K562 (cell line): ENCODE measurements at regions not wholly inside any gene's neighbourhood (a gene's known extent, or its start where the extent isn't known, plus 50 kb on each side); places are given as distances from the start of the nearest gene placed in this dataset.

Source experiments
- ATAC-seq: fragments of 200-7000 bp; cut with Tn5 transposase; 3 replicates; pipeline ENCODE4 v1.9.1; 2020; ENCODE audit warnings: moderate library complexity
- BruUV-seq: library from RNA; stranded (reverse); fragments of 400-500 nt; replicated peaks from 2 replicates; lab custom pipeline; 2021; lab: Mats Ljungman, UMichigan
- CTCF ChIA-PET: fragments of 300-600 bp; formaldehyde crosslinking; extraction: SDS; loops from one replicate; lab custom pipeline; 2021; ENCODE audit warnings: low intra/inter-chr PET ratio; lab: Yijun Ruan, JAX
- POLR2A ChIA-PET: fragments of 300-600, 350-650 bp; sonication (Branson Sonifier 250); formaldehyde crosslinking; extraction: SDS; loops from one replicate; lab custom pipeline; 2021; ENCODE audit warnings: antibody characterized with exemption, inconsistent platforms; lab: Yijun Ruan, JAX
- DNase-seq, 4 experiments: peaks; one replicate each; pipeline versions ENCODE4 v3.0.0 to v3.0.0-alpha.2; 2011 to 2018; ENCODE audit warnings: low spot score in 3 of 4, mixed read lengths in 3 of 4; ENCODE audit errors: extremely low read depth in 1 of 4
- FAIRE-seq: peaks from 2 replicates; lab custom pipeline; 2011; peaks lifted over from hg19 to GRCh38; lab: Jason Lieb, UNC
- H2AFZ ChIP-seq: 2 replicates; pipeline ENCODE4 v1.6.0; 2011; ENCODE audit warnings: low read depth, low read length, control low read depth, inconsistent platforms
- H3K27ac ChIP-seq: fragments of 200-600 bp; 3 replicates; pipeline ENCODE4 v1.8.0; 2011; ENCODE audit warnings: low read depth, mild to moderate bottlenecking, control low read depth, inconsistent platforms, low read length, moderate library complexity, mixed read lengths; ENCODE audit errors: extremely low read depth
- H3K27me3 ChIP-seq, 2 experiments: fragments of 300-600 bp in 1 of 2; 2 replicates in 1 of 2; 3 replicates in 1 of 2; pipeline versions ENCODE4 v1.6.0 to v1.8.0; 2011; ENCODE audit warnings: inconsistent platforms in 2 of 2, low read length in 2 of 2, mild to moderate bottlenecking in 1 of 2, mixed read lengths in 1 of 2, moderate library complexity in 1 of 2; ENCODE audit not compliant: control insufficient read depth in 2 of 2, insufficient read depth in 2 of 2
- H3K36me3 ChIP-seq: fragments of 300-600 bp; 3 replicates; pipeline ENCODE4 v1.8.0; 2011; ENCODE audit warnings: mild to moderate bottlenecking, low read length, inconsistent platforms; ENCODE audit not compliant: control insufficient read depth, insufficient read depth
- H3K4me1 ChIP-seq, 2 experiments: fragments of 200-600 bp in 1 of 2; replicated peaks in 1 of 2; 2 replicates in 1 of 2; 3 replicates in 1 of 2; pipeline versions ENCODE4 v1.5.1 to v1.8.0; 2011; ENCODE audit warnings: inconsistent platforms in 2 of 2, low read length in 2 of 2, mild to moderate bottlenecking in 1 of 2, mixed read lengths in 1 of 2, moderate library complexity in 1 of 2; ENCODE audit not compliant: control insufficient read depth in 2 of 2, insufficient read depth in 2 of 2
- H3K4me2 ChIP-seq: 2 replicates; pipeline ENCODE4 v1.6.1; 2011; ENCODE audit warnings: low read length, control low read depth, inconsistent platforms, mixed read lengths; ENCODE audit not compliant: insufficient read depth
- H3K4me3 ChIP-seq: fragments of 200-600 bp; sonication (generic), shearing (Covaris generic); 2 replicates; pipeline ENCODE4 v1.5.1; 2016; ENCODE audit warnings: control low read depth, inconsistent platforms
- H3K79me2 ChIP-seq: fragments of 200-600 bp; 3 replicates; pipeline ENCODE4 v1.8.0; 2011; ENCODE audit warnings: low read length, inconsistent platforms; ENCODE audit not compliant: control insufficient read depth, insufficient read depth
- H3K9ac ChIP-seq, 2 experiments: 2 replicates each; pipeline versions ENCODE4 v1.6.0 to v1.6.1; 2011; ENCODE audit warnings: low read depth in 2 of 2, low read length in 2 of 2, control low read depth in 1 of 2, inconsistent platforms in 1 of 2, mild to moderate bottlenecking in 1 of 2, mixed read lengths in 1 of 2; ENCODE audit not compliant: insufficient read depth in 1 of 2
- H3K9me1 ChIP-seq: one replicate; pipeline ENCODE4 v1.6.0; 2011; ENCODE audit warnings: inconsistent platforms, mild to moderate bottlenecking, low read length, moderate library complexity; ENCODE audit not compliant: control insufficient read depth, insufficient read depth
- H3K9me3 ChIP-seq: replicated peaks from 2 replicates; pipeline ENCODE4 v1.5.1; 2011; ENCODE audit warnings: low read depth, low read length, inconsistent platforms; ENCODE audit not compliant: control insufficient read depth, insufficient read depth
- H4K20me1 ChIP-seq: replicated peaks from 2 replicates; pipeline ENCODE4 v1.6.1; 2011; ENCODE audit warnings: low read length, inconsistent platforms, mixed read lengths; ENCODE audit not compliant: control insufficient read depth, insufficient read depth
- CREB1 ChIP-seq, 2 experiments: sonication (generic) in 1 of 2; formaldehyde crosslinking in 1 of 2; IDR thresholded peaks; 2 replicates each; pipeline versions ENCODE4 v1.6.1 to v1.8.0; 2012 to 2022; ENCODE audit warnings: inconsistent platforms in 1 of 2, mild to moderate bottlenecking in 1 of 2, missing genetic modification reagents in 1 of 2, moderate library complexity in 1 of 2
- FOXK2 ChIP-seq, 2 experiments: fragments of 450-650 bp; IDR thresholded peaks in 1 of 2; conservative IDR thresholded peaks in 1 of 2; 2 replicates each; pipeline ENCODE4 v1.6.1; 2016; ENCODE audit warnings: low read depth in 2 of 2, mild to moderate bottlenecking in 1 of 2
- HIVEP1 ChIP-seq: fragments of 250-450 bp; sonication (Bioruptor Pico); IDR thresholded peaks from 2 replicates; pipeline ENCODE4 v1.4.0; 2020; ENCODE audit warnings: mild to moderate bottlenecking
- PCBP2 ChIP-seq: fragments of 200-400 bp; formaldehyde crosslinking; IDR thresholded peaks from 2 replicates; pipeline ENCODE4 v1.6.1; 2018; ENCODE audit warnings: low read length, low read depth, mild to moderate bottlenecking, moderate library complexity; ENCODE audit not compliant: poor library complexity, severe bottlenecking
- SRSF9 ChIP-seq: fragments of 200-400 bp; formaldehyde crosslinking; IDR thresholded peaks from 2 replicates; pipeline ENCODE4 v1.6.1; 2017; ENCODE audit warnings: low read depth, low read length, borderline replicate concordance
- U2AF1 ChIP-seq: fragments of 200-400 bp; formaldehyde crosslinking; optimal IDR thresholded peaks from 2 replicates; pipeline ENCODE3; 2017; ENCODE audit warnings: mild to moderate bottlenecking, low read depth, low read length, moderate library complexity
- ZNF655 ChIP-seq: fragments of 250-450 bp; sonication (Bioruptor Pico); IDR thresholded peaks from 2 replicates; pipeline ENCODE4 v1.5.0; 2021
- in situ Hi-C: fragments of 300-500 bp; cut with MboI; formaldehyde crosslinking; loops from 4 replicates; pipeline ENCODE4 v1.15.0; 2018; ENCODE audit warnings: inconsistent platforms, mixed read lengths
- intact Hi-C: fragments of 100-400 bp; cut with micrococcal nuclease; formaldehyde crosslinking; loops from 2 replicates; pipeline ENCODE4 v1.14.2; 2022

GRCh38 chr6:50271817-50272216 lies 222.1 kb upstream of the DEFB112 start:
- intact Hi-C loops = no loop called here
- H4K20me1 ChIP-seq = no peaks in the 10 kb centered on the region
- in situ Hi-C loops = no loop called here

More at GRCh38 chr6:50271817-50272216, 222.1 kb upstream of the DEFB112 start:
- no peaks in the 10 kb centered on the region for H3K9me1 ChIP-seq
- no peak overlapping the region for H3K4me3 ChIP-seq
- H3K4me1 ChIP-seq = no peaks in the 10 kb centered on the region
- no peak for FAIRE-seq
- no peaks in the 10 kb centered on the region for H3K27me3 ChIP-seq
- H3K36me3 ChIP-seq = no peaks in the 10 kb centered on the region
- H3K9ac ChIP-seq = no peak overlapping the region
- no peak for ATAC-seq
- CTCF ChIA-PET = no interaction called here
- no TSS peak for BruUV-seq
- H2AFZ ChIP-seq = no peak overlapping the region
- H3K27ac ChIP-seq = no peak overlapping the region
- no peak for DNase-seq
- peak; percentile 31 for TF ChIP-seq PCBP2
- TF ChIP-seq HIVEP1 (CRISPR knock-in tag) = no peak
- no peak for TF ChIP-seq CREB1 (IDR thresholded peaks at IDR 0.05)
- TF ChIP-seq CREB1 (CRISPR knock-in tag; IDR thresholded peaks at IDR 0.05) = no peak
- no peak for TF ChIP-seq FOXK2 (conservative IDR thresholded peaks at IDR 0.05 in 1 of 2, IDR thresholded peaks at IDR 0.05 in 1 of 2; ENCODE audit: low read depth in 2 of 2)
- TF ChIP-seq SRSF9 = 0 out of 2 replicates have a peak, but pooled peaks have one; percentile 80
- TF ChIP-seq U2AF1 = peak; percentile 24
- no peak for TF ChIP-seq ZNF655
- POLR2A ChIA-PET = no interaction called here
- H3K9me3 ChIP-seq = no peaks in the 10 kb centered on the region; the same call in 1 of the 2 replicates
- no peaks in the 10 kb centered on the region for H3K79me2 ChIP-seq
- H3K4me2 ChIP-seq = no peak overlapping the region
